ENCODE measurements at regions not wholly inside any gene's neighbourhood (a gene's known extent, or its start where the extent isn't known, plus 50 kb on each side); places are given as distances from the start of the nearest gene placed in this dataset.

DNA sequence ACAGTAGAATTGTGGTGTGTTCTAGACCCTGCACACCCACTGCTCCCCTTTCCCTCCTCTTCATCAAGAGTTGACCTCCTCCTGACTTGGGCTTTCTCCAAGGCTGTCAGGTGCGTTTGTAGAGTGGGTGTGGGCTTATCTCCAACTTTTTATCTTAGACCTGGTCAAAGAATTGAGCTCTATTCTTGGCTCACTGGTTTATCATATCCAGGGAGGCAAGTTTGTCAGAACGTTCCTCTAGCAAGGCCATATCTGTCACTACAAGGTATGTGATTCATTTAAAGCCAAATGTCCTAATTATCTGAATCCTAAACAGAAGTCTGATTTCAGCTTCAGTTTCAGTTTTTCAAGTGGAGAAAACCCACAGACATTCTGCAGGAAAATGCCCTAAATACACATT is 117.1 kb upstream of the MGAT5 start:
- TF ChIP-seq, protein P1, sequence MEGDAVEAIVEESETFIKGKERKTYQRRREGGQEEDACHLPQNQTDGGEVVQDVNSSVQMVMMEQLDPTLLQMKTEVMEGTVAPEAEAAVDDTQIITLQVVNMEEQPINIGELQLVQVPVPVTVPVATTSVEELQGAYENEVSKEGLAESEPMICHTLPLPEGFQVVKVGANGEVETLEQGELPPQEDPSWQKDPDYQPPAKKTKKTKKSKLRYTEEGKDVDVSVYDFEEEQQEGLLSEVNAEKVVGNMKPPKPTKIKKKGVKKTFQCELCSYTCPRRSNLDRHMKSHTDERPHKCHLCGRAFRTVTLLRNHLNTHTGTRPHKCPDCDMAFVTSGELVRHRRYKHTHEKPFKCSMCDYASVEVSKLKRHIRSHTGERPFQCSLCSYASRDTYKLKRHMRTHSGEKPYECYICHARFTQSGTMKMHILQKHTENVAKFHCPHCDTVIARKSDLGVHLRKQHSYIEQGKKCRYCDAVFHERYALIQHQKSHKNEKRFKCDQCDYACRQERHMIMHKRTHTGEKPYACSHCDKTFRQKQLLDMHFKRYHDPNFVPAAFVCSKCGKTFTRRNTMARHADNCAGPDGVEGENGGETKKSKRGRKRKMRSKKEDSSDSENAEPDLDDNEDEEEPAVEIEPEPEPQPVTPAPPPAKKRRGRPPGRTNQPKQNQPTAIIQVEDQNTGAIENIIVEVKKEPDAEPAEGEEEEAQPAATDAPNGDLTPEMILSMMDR (IDR thresholded peaks at IDR 0.05) = no peak
- no peak for TF ChIP-seq POLR2A (IDR thresholded peaks at IDR 0.05)
- peaks cover 0 to 70% (median 12%) of the 10 kb centered on the region in 4 donors for H3K4me1 ChIP-seq

DNA sequence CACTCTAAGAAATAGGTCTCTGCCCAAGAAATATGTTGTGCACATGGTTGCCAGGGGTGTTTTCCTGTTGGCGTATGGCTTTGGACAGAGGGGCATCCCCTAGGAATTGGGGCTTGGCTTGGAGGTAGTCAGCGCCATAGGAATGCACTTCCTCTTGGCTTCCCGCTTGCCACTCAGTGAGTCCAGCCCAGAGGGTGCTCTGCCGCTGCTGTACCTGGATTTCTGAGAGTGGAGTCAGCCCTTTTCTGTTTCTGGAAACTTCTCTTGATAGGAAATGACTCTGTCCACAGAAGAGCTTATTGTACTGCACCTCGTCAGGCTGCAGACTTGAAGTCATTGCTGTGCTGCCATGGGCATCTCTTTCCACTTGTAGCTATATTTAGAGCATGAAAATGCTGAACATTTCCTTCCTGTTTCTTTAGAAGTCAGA is 116.7 kb upstream of the MGAT5 start:
- H3K4me3 ChIP-seq = no peak overlapping the region
- TF ChIP-seq, protein P1 (IDR thresholded peaks at IDR 0.05) = no peak
- no peak for TF ChIP-seq POLR2A (IDR thresholded peaks at IDR 0.05)
- H3K9me3 ChIP-seq = no peaks in the 10 kb centered on the region
- 33% methylated on average over 1 of the region's 5 CpGs for WGBS (ENCODE audit: insufficient coverage, low coverage, low lambda C conversion rate, missing lambda C conversion rate)
- ATAC-seq (peak; percentile 12 to 46 (median 34)), DNase-seq (no peak)
- intact Hi-C loops (cut with DNase I) = no loop called here
- no peaks in the 10 kb centered on the region for H3K36me3 ChIP-seq
- peaks cover 0 to 65% (median 9%) of the 10 kb centered on the region in 4 donors for H3K4me1 ChIP-seq
- H3K27me3 ChIP-seq = no peaks in the 10 kb centered on the region
- peak overlapping the region in 2 of 3 donors; percentile 23 to 30 for H3K27ac ChIP-seq

More for the DNA sequence above, 117.1 kb upstream of the MGAT5 start:
- DNase-seq = no peak
- WGBS (ENCODE audit: insufficient coverage, low coverage, low lambda C conversion rate, missing lambda C conversion rate) = 0% methylated on average over 2 of the region's 2 CpGs
- Histone ChIP-seq H3K27ac (peak overlapping the region in 2 of 3 donors; percentile 23 to 30), H3K9me3 (no peaks in the 10 kb centered on the region), H3K27me3 (no peaks in the 10 kb centered on the region), H3K4me3 (no peak overlapping the region), H3K36me3 (no peaks in the 10 kb centered on the region)
- no peak for ATAC-seq
- intact Hi-C loops (cut with DNase I) = no loop called here

DNA sequence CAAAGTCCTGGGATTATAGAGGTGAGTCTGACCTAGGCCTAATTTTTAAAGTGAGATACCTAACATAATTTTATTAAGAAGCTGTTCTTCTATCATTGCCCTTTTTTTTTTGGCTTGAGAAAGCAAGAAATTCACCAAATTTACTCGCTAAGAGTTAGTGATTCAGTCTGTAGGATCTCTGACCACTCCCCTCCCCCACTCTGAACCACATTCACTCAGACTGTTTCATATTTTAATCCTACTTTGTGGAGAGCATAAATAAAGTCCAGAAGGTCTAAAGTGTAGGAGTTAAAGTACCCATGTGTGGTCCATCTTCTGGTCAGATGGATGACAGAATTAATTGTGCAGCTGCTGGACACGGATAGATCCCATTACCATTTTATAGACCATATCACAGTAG is 115.8 kb upstream of the MGAT5 start:
- DNase-seq (no peak), ATAC-seq (no peak)
- Histone ChIP-seq H3K27me3 (no peaks in the 10 kb centered on the region), H3K9me3 (no peaks in the 10 kb centered on the region), H3K36me3 (no peaks in the 10 kb centered on the region), H3K4me1 (peaks cover 0 to 57% (median 6%) of the 10 kb centered on the region in 4 donors), H3K27ac (peak overlapping the region in 1 of 3 donors; percentile 16), H3K4me3 (no peak overlapping the region)
- 80% methylated on average over 2 of the region's 2 CpGs for WGBS (ENCODE audit: insufficient coverage, low coverage, low lambda C conversion rate, missing lambda C conversion rate)
- no peak for TF ChIP-seq POLR2A (IDR thresholded peaks at IDR 0.05)
- TF ChIP-seq, protein P1 (IDR thresholded peaks at IDR 0.05) = no peak
- intact Hi-C loops (cut with DNase I) = no loop called here

DNA sequence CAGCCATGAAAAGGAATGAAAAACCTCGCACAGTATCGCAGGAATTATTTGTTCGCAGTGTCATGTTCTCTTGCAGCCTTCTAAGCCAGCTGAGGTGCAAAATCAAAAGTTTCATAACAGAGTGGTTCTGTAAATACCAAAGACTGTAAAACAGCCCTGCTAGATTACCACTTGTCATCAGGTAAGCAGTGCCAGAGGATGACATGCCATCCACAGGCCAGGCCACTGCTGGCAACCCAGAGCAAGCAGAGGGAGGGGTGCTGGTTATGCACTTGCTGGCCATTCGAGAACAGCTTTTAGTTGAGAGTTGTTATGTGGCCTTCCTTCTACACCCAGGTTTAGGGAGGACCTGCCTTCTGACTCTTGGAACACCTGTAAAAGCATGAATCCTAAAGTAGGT is 114.3 kb upstream of the MGAT5 start:
- no peaks in the 10 kb centered on the region for H3K9me3 ChIP-seq
- whole genome bisulfite sequencing (ENCODE audit: insufficient coverage, low coverage, low lambda C conversion rate, missing lambda C conversion rate) = 48% methylated on average over 4 of the region's 4 CpGs
- intact Hi-C loops (cut with DNase I) = no loop called here
- no peak overlapping the region for H3K4me3 ChIP-seq
- H3K4me1 ChIP-seq = peaks cover 0 to 46% (median 5%) of the 10 kb centered on the region in 4 donors
- ATAC-seq = peak; percentile 42 to 81 (median 75)
- no peaks in the 10 kb centered on the region for H3K36me3 ChIP-seq
- peak in 1 of 3 donors; percentile 60 for DNase-seq
- H3K27ac ChIP-seq = no peak overlapping the region
- no peaks in the 10 kb centered on the region for H3K27me3 ChIP-seq
- TF ChIP-seq POLR2A (IDR thresholded peaks at IDR 0.05) = no peak
- TF ChIP-seq, protein P1 (IDR thresholded peaks at IDR 0.05) = no peak

DNA sequence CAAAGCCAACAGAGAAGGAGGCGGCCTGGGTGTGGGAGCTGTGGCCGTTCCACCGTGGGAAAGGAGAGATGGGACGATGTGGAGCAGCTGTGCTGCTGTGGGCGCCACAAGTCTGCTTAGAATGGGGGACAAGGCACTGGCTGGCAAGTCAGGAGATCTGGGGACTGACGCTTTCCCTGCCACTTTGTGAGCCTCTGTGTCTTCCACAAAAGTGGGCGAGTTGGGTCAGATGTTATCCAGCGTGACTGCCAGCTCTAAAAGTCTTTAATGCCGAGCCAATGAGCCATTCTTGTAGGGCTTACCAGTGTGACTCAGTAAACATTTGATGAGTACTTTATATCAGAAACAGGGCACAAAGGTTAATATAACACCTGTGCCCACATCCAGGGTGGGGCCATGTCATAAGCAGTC is 113.6 kb upstream of the MGAT5 start:
- DNase-seq = no peak
- intact Hi-C loops (cut with DNase I) = no loop called here

More for the DNA sequence above, 113.6 kb upstream of the MGAT5 start:
- no peak overlapping the region for H3K4me3 ChIP-seq
- TF ChIP-seq, protein P1 (IDR thresholded peaks at IDR 0.05) = no peak
- TF ChIP-seq POLR2A (IDR thresholded peaks at IDR 0.05) = no peak
- peaks cover 0 to 40% (median 5%) of the 10 kb centered on the region in 4 donors for H3K4me1 ChIP-seq
- no peaks in the 10 kb centered on the region for H3K36me3 ChIP-seq
- WGBS (ENCODE audit: insufficient coverage, low coverage, low lambda C conversion rate, missing lambda C conversion rate) = 63% methylated on average over 9 of the region's 9 CpGs
- H3K9me3 ChIP-seq = no peaks in the 10 kb centered on the region
- no peaks in the 10 kb centered on the region for H3K27me3 ChIP-seq
- no peak overlapping the region for H3K27ac ChIP-seq
- ATAC-seq = peak in 3 of 4 donors; percentile 33 to 75 (median 56)

All from right lobe of liver (tissue), 6 donors.